G401.6 (cell line): ENCODE measurements at regions not wholly inside any gene's neighbourhood (a gene's known extent, or its start where the extent isn't known, plus 50 kb on each side); places are given as distances from the start of the nearest gene placed in this dataset.

Experiments used
- FAIRE-seq: peaks from 2 replicates; lab custom pipeline; 2012; peaks lifted over from hg19 to GRCh38; lab: Jason Lieb, UNC

DNA sequence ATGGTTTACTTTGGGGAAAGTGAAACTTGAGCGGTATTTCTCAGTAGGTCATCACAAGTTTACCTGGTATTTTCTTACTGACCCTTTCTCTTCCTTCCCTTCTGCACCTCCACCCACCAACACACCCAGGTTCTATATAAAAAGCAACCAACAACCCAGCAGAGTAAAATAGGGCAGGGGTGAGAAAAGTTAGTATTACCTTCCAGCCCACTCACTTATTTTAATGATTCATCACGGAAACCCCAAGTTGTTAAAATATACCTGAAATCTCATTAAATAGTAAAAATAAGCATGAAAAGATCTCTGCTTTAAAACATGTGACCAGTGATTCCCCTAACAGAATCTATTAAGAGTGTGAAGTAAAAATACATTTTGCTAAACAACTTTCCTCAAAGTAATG, 306.1 kb downstream of the ZEB2 start:
- FAIRE-seq, result no peak

DNA sequence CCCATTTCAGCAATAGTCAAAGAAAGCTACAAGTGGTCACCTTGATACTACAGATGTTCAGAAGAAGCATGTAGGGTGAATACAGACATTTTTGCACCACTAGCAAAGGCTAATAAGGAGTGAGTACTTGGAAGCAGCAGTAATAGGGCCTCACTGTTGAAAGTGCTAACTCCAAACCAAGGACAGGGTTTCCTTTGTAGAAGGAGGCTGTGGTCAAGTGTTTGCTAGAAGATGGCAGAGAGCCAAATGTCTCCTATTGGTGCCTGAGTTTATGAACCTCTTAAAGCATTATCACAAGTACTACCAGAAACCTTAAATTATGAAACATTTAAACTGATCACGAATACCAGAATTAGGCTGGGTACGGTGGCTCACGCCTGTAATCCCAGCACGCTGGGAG, 308.1 kb downstream of the ZEB2 start:
- no peak for FAIRE-seq

DNA sequence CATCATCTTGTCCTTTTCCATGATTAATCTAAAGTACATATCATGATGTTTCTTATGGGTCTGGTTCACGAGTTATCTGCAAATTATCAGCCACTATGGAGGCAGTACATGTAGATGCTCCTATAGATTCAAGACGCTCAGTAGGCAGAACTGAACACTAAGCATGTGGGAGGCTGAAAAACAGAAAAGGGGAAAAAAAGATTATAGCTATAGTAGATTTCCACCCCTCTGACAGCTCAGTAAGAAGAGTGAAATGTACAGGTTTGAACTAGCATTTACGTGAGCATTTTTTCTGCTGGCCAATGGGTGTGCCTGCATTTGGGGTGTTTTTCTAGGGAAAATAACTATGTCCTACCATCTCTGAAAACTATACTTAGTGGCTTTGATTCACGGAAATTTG, 308.9 kb downstream of the ZEB2 start:
- FAIRE-seq, result no peak

DNA sequence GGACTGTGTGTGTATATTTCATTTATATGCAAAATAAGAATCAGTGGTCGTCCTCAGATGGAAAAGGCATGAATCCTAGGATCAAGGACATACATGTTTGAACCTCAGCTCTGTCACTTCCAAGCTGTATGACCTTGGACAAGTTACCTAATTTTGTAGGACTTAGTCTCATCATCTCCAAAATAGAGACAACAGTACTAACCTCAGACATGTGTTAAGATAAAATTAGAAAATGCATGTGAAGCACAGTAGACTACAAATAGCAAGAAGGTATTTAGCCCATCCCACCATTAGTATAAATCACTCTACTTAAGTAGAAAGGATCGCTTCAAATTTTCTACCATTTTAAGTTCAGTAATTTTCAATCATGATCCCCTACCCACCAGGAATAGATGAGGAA, 309.8 kb downstream of the ZEB2 start:
- no peak for FAIRE-seq

DNA sequence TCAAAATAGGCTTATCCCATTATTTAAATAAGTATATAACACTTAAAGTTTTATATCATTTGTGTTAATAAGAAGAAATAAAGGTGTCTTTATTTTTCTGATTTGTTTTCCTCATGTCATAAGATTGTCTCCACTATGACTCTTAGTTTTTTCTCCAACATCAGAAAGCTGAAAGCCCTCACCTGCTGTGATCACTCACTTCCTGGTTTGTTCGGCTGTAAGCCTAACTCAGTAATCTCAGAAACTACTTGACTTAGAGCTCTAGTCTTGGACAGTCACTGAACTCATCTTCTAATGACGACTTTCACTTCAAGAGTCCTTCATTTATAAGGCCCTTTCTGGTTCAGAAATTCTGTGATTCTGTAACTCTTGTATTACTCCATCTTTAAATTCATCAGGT, 311.0 kb downstream of the ZEB2 start:
- no peak for FAIRE-seq

DNA sequence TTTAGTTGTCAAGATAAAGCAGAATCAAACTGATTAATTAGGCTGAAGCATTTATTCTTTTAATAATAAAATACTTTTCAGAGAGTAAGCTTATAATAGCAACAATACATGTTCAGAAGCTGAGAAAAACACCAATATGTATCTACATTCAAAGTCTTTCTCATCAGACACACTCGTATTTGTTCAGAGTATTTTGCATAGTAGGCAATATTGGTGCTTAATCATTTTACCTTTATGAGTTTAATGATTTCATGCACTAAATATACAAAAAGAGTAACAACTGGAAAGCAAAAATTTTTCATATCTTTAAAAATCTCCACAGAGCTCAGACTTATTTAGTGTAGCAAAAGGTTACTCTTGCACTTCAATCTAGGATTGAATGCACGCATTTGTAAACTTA, 313.9 kb downstream of the ZEB2 start:
- FAIRE-seq, result no peak

DNA sequence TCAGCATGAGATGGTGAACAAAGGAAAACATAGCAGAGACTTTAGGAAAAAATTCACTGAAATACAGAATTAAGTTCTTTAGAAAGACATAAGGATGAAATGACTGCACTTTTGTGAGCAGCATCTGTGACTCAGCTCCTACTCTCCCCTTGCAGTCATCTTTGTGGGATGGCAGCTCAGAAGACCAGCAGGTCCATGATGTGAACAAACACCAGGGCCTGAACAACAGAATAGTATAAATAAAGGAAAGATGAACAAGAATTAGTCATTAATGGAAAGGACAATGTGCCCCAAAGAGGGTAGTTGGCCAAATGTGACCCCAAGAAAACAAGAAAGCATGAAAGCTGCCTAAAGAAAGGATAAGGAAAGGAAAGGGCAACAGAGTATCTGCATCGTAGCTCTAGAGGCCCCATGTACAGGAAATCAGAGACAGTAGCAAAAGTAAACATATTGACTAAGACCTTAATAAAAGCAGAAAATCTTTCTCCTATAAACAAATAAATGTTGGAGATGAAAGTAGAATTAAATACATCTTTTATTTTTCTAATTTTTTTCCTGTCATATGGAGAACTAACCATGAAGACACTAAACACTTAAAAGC, 318.0 kb downstream of the ZEB2 start:
- no peak for FAIRE-seq

DNA sequence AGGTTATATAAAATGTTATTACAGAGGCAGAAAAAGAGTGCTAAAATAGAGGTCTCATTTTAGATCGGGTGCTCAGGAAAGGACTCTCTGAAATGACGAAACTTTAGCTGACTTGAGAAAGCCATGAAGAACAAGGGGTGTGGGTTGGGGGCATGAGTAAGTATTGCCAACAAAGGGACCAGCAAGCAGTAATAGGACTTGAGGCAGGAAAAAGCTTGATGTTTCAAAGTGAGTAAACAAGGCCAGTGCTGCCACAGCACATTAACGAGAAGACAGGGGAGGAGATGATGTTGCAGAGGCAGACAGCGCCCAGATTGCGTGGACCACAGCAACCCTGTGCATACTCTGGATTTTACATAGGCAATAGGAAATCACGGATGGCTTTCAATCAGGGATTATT, 318.8 kb downstream of the ZEB2 start:
- FAIRE-seq, result no peak

DNA sequence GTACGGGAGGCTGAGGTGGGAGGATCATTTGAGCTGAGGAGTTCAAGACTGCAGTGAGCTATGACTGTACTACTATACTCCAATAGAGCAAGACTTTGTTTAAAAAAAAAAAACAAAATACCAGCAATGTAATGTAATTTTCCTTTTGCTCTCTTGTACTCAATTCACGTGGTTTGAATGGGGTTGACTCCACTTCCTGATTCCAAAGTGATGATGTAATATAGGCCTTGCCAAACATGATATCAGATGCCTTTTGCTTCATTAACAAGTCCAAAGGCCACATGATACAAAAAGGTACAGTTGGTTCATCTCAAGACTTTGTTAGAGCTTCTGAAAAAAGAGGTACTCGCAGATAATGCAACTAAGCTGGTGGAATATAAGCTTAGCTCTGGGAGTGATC, 321.8 kb downstream of the ZEB2 start:
- no peak for FAIRE-seq

DNA sequence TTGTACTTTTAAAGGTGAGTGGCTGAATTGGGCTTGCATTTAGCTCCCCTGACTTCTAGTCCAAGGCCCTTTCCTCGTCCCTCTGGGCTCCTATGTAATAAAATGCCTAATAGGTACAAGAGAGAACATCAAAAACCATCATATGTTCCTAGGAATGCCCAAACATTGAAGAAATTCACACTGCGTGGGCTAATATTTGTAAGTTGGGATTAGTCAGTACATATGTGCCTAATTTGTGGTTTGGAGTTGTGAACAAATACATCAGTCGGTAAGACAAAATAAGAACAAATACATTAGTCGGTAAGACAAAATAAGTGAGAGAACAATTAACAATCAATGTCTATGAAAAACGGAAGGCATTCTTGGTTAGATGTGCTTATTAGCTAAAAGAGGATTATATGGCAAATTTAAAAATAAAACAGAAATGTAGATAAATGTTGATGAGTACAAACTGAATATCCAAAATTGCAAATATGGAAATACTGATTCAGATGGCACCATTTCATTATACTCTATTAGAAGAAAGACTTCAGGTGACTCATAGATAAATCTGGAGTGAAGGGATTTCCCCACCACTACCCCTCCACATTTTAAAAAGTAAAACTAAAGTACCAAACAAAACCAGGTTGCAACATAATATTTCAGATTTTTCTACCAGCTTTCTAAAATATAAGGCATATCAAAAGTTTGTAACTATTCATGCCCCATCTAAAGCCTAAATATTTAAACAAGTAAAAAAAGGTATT, 325.4 kb downstream of the ZEB2 start:
- FAIRE-seq, result no peak

DNA sequence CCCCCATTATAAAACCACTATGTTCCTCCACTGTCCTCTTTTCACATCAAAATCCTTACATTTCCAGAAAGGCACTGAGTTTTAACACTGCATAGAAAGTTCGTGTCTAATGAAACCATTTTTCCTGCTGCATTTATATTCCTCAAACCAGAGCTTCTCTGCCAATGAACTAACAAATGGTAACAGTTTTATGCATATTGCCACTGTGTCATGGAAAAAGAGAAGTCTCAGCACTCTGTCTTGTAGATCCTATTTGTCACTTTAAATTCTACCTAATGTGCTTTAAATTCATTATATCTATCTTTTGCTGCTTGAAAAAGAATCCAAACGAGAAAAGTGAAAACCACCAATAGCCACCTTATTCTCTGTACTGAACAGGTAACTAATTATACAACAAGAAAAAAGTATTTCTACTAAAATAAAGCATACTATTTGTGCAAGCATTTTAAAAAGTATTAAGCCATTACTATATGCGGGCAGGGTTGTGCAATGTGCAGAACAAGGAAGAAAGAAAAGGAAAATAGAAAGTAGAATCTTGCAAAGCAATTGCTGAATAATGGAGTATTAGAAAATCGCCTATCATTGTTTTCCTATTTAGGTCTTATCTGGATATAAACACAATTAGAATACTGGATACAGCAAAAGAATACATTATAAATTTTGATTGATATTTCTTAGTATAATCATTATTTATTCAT, 328.9 kb downstream of the ZEB2 start:
- no peak for FAIRE-seq

DNA sequence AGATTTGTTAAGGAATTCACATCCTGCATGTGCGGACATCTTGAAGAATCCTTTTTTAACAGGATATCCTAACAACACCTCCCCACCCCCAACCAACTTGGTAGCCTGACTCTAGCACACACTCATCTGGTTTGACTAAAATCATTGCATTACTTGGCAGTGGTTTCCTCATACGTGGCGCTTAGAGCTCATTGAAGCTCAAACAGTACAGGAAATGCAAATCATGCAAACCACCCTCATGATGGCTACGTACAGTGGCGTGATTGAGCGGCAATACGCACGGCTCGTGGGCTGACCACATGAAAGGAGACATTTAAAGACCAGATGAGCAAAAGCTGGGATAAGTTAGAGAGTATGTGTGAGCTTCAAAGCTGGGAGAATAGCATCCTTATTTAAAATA, 336.2 kb downstream of the ZEB2 start:
- FAIRE-seq, result no peak

DNA sequence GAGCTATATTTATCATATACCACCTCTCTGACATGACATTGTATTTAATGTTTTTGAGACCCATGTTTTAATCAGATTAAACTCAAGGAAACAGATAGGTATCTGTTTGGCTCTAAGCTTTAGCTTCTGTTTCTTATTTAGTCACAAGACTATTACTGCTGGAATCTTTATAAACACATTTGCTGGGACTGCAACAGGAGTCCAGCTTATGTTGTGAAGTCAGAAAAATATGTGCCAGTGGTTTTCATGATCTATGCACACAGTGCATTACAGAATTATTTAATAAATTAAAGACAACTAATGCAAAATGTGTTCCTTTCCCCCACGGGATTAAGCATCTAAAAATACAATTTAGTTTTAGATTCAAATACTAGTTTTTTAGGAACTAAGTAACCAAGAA, 338.9 kb downstream of the ZEB2 start:
- FAIRE-seq, result no peak

DNA sequence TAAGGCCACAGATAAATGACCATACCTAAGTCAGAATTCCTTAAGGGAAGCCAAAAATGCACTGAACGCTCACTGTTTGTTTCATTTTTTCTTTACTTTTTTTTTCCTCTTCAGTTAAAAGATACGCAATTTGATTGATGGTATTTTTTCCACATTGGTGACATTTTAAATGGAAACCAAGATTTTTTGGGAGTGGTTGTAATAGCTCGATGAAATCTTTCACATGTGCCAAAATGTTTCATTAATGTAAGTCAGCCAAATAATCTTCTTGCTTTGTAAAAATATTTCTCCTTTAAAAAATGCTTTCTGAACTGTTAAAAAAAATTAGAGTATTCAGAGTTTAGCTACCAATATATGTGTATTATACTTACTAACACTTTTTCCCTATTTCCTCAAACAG, 339.8 kb downstream of the ZEB2 start:
- FAIRE-seq, result peak; percentile 21

DNA sequence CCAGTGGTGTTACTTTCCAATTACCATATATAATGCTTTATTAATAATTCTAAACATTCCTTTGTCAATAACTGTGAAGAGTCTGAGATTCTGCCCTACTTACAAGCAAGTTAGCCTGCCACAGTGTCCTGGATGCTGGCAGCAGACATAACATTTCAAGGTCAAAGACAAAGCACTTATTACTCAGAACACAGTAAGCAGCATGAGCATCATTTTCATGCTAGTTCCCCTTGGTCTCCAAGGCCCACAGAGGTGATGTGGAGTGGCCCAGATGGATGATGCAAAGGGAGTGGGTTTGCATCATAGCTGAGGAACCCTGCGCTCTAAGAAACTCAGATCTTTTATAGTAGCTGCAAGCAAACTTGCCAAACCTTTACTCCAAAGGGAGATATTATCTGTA, 349.7 kb downstream of the ZEB2 start:
- FAIRE-seq, result no peak

DNA sequence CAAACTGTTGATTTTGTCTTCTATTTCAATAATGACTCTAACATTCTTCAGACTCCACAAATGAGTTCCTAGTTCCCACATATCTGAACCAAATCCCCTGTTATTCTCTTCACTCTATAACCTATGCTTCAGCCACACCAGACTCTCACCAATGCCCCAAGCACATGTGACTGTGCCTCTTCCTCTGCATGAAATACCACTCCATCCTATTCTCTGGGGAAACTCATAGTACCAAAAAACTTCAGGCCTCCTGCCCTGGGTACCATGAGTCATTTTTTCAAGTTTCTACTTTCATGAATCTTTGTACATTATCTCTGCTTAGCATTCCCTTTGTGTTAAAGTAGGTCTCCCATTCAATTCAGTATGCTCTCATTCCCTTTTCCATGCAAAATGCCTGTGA, 353.2 kb downstream of the ZEB2 start:
- FAIRE-seq, result no peak

DNA sequence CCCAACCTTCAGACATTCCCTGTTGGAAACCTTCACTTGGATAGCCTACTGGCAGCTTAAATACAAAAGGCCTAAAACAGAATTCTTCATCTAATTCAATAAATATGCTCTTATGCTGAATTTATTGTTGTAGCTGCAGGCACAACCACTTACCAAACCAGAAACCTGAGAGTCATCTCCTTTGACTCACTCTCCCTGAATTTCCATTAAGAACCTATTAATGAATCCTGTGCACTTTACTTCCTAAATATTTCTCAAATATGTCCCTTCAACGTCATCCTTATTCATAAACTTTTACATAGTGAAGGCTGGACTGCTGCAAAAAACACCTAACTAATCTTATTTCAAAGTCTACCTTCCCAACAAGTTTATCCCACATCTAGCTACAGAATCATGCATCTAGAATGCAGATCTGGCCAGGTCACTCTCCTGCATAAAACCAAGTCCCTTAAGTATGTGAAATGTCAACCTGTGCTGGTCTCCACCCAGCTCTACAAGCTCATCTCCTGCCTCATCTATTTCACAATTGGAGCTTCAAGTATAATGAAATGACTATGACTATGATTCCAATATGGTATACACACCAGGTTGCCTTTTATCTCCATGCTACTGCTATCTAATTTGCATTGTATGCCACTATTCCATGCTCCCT, 354.2 kb downstream of the ZEB2 start:
- no peak for FAIRE-seq

DNA sequence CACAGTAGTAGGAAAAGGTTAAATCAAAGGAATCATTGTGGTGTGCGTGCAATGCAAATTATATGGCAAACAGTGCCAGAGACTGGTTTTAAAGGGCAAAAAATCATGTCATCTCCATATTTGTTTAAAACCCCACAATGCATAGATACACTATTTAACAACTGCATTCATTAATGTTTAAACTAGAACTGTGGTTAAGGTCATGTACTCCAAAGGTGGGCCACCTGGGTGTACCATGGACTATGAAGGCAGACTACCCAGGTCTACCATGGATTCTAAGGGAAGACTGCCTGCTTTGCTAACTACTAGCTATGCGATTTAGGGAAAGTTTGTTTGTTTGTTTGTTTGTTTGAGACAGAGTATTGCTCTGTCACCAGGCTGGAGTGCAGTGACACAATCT, 356.3 kb downstream of the ZEB2 start:
- no peak for FAIRE-seq

DNA sequence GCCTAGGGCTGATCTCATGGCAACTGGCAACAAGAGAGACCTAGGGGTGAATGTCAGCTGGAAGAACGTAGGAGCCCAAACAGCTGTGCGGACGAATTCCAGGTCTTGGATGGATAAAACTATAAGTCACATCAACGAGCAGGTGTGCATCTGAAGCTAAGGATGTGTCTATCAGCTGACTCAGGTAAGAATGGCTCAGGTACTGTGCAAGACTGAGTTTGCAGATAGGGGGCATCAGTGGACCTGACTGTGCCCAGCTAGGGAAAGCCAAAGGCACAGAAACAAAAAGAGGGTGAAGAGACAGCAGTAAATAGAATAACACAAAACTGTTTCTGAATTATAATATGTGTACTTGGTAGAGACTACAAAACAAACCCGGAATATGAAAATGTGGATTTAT, 357.3 kb downstream of the ZEB2 start:
- FAIRE-seq, result no peak

DNA sequence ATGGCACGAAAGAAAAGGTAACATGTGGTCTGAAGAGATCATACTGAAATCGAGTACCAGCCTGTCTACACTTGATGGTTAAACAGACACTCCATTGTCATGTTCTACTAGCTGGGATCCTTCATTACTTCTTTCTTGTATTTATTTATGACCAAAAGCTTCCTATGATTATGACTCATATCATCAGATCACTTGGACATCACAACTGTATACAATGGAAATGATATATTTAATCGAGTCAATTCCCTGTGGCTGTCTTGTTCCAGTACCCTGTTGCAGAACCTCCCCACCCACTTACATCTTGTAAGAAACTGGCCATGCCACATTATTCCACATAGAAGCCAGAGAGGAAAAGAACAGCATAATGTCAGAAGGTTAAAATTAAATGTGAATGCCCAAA, 358.9 kb downstream of the ZEB2 start:
- no peak for FAIRE-seq

DNA sequence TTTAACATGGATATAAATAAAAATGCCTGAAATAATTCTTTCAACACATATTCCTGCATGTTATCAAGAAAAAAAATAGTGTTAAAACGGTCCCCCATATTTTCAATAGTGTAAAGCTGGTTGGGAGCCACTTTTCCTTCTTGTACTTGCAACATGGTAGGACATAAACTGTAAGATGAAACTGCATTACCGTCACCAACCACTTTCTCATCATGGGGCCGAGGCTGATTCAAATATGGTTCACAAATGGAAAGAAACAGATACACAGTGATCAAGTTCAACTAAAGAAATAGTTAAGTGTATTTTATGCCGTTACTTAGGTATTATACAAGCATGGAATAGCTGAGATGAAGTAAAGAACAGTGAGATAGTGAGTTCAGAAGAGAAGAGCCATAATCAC, 360.7 kb downstream of the ZEB2 start:
- no peak for FAIRE-seq

DNA sequence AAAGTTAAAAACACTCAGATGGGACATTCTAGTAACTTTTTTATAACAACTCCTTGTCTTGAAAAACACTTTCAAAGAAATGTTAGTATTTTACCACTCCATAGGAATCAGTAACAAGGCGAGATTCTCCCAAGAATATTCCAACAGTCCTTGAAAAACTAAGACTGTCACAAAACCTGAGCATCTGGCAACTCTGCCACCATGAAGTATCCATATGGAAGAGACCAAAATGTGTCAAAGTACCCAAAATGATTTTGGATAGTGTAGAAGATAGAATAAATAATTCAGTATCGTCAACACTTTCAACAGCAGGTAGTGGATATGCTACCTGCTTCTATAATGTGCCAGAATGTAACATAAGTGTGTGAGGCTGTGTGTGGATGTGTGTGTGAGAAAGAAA, 361.8 kb downstream of the ZEB2 start:
- FAIRE-seq, result no peak
